ENCODE measurements at regions not wholly inside any gene's neighbourhood (a gene's known extent, or its start where the extent isn't known, plus 50 kb on each side); places are given as distances from the start of the nearest gene placed in this dataset.

DNA sequence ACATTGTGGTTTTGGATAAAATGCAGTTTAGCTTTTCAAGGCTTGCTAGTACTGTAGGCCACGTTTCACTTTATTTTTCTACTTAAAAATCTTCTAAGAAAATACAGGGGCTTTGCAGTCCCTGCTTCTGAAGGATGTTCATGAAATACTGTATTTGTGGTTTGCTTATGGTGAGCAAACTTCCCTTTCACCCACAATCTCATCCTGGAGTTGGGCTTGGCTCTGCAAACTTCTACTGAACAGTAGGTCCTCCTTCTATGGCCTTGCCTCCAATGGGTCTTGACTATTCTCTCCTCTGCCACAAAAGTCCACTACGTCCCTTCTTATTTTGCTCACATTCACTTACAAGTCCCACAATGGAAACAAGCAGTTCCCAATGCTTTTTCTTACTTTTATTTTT, 502.7 kb upstream of the KLF4 start:
- Histone ChIP-seq H2AFZ (ENCODE audit: low read length) (no peak overlapping the region), H2BK20ac (ENCODE audit: low read depth, low read length, poor library complexity, severe bottlenecking) (no peak overlapping the region), H4K91ac (ENCODE audit: insufficient read length, low read depth, low read length) (no peak overlapping the region), H3T11ph (ENCODE audit: low read length) (no peak overlapping the region), H3K56ac (ENCODE audit: insufficient read length, low read depth, low read length) (no peak overlapping the region), H2AK5ac (ENCODE audit: insufficient read length, low read length) (no peak overlapping the region), H2BK15ac (ENCODE audit: low read depth, low read length) (no peak overlapping the region), H4K20me1 (ENCODE audit: control insufficient read depth, insufficient read depth, insufficient read length) (no peaks in the 10 kb centered on the region), H3K79me1 (ENCODE audit: insufficient read depth, low read depth, low read length, poor library complexity, severe bottlenecking) (no peaks in the 10 kb centered on the region), H3K79me2 (ENCODE audit: insufficient read depth, low read length) (no peaks in the 10 kb centered on the region), H3K27me3 (ENCODE audit: insufficient read depth, low read length) (no peaks in the 10 kb centered on the region), H2BK5ac (ENCODE audit: insufficient read length, low read length) (no peak overlapping the region), H3K14ac (ENCODE audit: insufficient read depth, low read length) (no peak overlapping the region), H3K27ac (ENCODE audit: insufficient read length, low read depth, low read length) (no peak overlapping the region), H3K4ac (ENCODE audit: low read depth, low read length) (no peak overlapping the region), H3K9ac (ENCODE audit: extremely low read depth, insufficient read length, low read length) (no peak overlapping the region), H3K4me2 (ENCODE audit: insufficient read depth, insufficient read length, low read length) (no peak overlapping the region), H3K4me1 (ENCODE audit: insufficient read depth, low read length) (no peaks in the 10 kb centered on the region), H2BK120ac (ENCODE audit: low read depth, low read length, poor library complexity, severe bottlenecking) (no peak overlapping the region), H3K9me3 (ENCODE audit: control insufficient read depth, low read depth, low read length) (no peaks in the 10 kb centered on the region), H4K8ac (replicated peaks; ENCODE audit: insufficient read length, low read depth, low read length) (no peak overlapping the region), H3K23me2 (ENCODE audit: insufficient read length, low read depth, low read length, poor library complexity, severe bottlenecking) (no peaks in the 10 kb centered on the region), H4K5ac (ENCODE audit: insufficient read length, low read depth, low read length) (no peak overlapping the region), H2BK12ac (ENCODE audit: insufficient read length, low read depth, low read length) (no peak overlapping the region), H3K18ac (ENCODE audit: insufficient read length, low read depth, low read length) (no peak overlapping the region), H3K23ac (ENCODE audit: insufficient read length, low read depth, low read length) (no peak overlapping the region)
- WGBS (ENCODE audit: extremely low coverage, insufficient read length, low lambda C conversion rate) = no CpG with 5 or more reads among the region's 2 CpGs
- Mint-ChIP-seq H3K27me3 (ENCODE audit: low read depth) (no peaks in the 10 kb centered on the region; the same call in 1 of the 2 replicates), H3K4me3 (no peak overlapping the region), H3K9me3 (no peaks in the 10 kb centered on the region; a peak in 2 of 5 replicates), H3K36me3 (ENCODE audit: insufficient read depth in 1 of 3, low read depth in 3 of 3) (no peaks in the 10 kb centered on the region), H3K4me1 (no peaks in the 10 kb centered on the region), H3K27ac (no peak overlapping the region)
- no peak for DNase-seq
- TF ChIP-seq, protein P1, sequence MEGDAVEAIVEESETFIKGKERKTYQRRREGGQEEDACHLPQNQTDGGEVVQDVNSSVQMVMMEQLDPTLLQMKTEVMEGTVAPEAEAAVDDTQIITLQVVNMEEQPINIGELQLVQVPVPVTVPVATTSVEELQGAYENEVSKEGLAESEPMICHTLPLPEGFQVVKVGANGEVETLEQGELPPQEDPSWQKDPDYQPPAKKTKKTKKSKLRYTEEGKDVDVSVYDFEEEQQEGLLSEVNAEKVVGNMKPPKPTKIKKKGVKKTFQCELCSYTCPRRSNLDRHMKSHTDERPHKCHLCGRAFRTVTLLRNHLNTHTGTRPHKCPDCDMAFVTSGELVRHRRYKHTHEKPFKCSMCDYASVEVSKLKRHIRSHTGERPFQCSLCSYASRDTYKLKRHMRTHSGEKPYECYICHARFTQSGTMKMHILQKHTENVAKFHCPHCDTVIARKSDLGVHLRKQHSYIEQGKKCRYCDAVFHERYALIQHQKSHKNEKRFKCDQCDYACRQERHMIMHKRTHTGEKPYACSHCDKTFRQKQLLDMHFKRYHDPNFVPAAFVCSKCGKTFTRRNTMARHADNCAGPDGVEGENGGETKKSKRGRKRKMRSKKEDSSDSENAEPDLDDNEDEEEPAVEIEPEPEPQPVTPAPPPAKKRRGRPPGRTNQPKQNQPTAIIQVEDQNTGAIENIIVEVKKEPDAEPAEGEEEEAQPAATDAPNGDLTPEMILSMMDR (conservative IDR thresholded peaks at IDR 0.05) = no peak
